Right lobe of liver (tissue), 6 donors: ENCODE measurements at regions not wholly inside any gene's neighbourhood (a gene's known extent, or its start where the extent isn't known, plus 50 kb on each side); places are given as distances from the start of the nearest gene placed in this dataset.

Experiments
- ATAC-seq, 4 donors: fragments of 200-7000 bp; cut with Tn5 transposase; one replicate each; pipeline ENCODE4 v1.9.1; 2020; ENCODE audit warnings: mild to moderate bottlenecking in 4 of 4, moderate library complexity in 4 of 4
- DNase-seq, 3 donors: peaks; one replicate each; pipeline ENCODE4 v3.0.0-alpha.2; 2020
- H3K27ac ChIP-seq, 3 donors: fragments of 200-600 bp; one replicate each; pipeline ENCODE4 v1.8.0; 2022
- H3K27me3 ChIP-seq, 2 donors: fragments of 200-600 bp; one replicate each; pipeline ENCODE4 v1.8.0; 2022
- H3K36me3 ChIP-seq, 4 donors: fragments of 200-600 bp; sonication (generic) in 1 of 4; one replicate each; pipeline versions ENCODE4 v1.5.1 to v1.8.0; 2017 to 2022; ENCODE audit warnings: control low read depth in 1 of 4
- H3K4me1 ChIP-seq, 4 donors: fragments of 200-600 bp; sonication (generic) in 1 of 4; one replicate each; pipeline versions ENCODE4 v1.5.1 to v1.8.0; 2017 to 2022; ENCODE audit warnings: control low read depth in 1 of 4
- H3K4me3 ChIP-seq, 3 donors: fragments of 200-600 bp; one replicate each; pipeline ENCODE4 v1.8.0; 2022
- H3K9me3 ChIP-seq, 4 donors: fragments of 200-600 bp; sonication (generic) in 1 of 4; one replicate each; pipeline versions ENCODE4 v1.5.1 to v1.8.0; 2017 to 2022; ENCODE audit warnings: control low read depth in 1 of 4
- POLR2A ChIP-seq: fragments of 450-650 bp; IDR thresholded peaks from one replicate; pipeline ENCODE4 v1.6.1; 2017; ENCODE audit warnings: antibody characterized with exemption, mild to moderate bottlenecking
- WGBS: methylation state at CpG from one replicate; pipeline ENCODE4 v1.1.6; 2018; ENCODE audit warnings: low coverage, low lambda C conversion rate; ENCODE audit not compliant: insufficient coverage; ENCODE audit errors: missing lambda C conversion rate; 5-methylcytosine and 5-hydroxymethylcytosine counted together
- intact Hi-C, 2 donors: fragments of 100-400 bp; cut with DNase I; formaldehyde crosslinking; loops; one replicate each; pipeline versions ENCODE4 v1.11.2 to v1.14.1; 2022
- TF ChIP-seq, protein P1 (sequence below), 4 donors: fragments of 200-600 bp in 3 of 4; fragments of 450-650 bp in 1 of 4; IDR thresholded peaks; one replicate each; pipeline versions ENCODE4 v1.5.1 to v1.8.0; 2016 to 2022; ENCODE audit warnings: antibody characterized with exemption in 4 of 4, mild to moderate bottlenecking in 2 of 4
- donor health status: DM: no; HTN: yes; CAD: no.
- donor health status: DM: no; HTN: no; CAD: no.
- donor health status: DM: no; HTN: no; CAD: no.
- donor health status: DM: no; HTN: yes; CAD: no.
- donor health status: DM: no; HTN: yes; CAD: no.

- Histone ChIP-seq H3K4me3 (no peak overlapping the region), H3K36me3 (no peaks in the 10 kb centered on the region), H3K27ac (no peak overlapping the region), H3K4me1 (no peaks in the 10 kb centered on the region), H3K9me3 (no peaks in the 10 kb centered on the region), H3K27me3 (no peaks in the 10 kb centered on the region)
- intact Hi-C loops = no loop called here
- no peak for ATAC-seq
- WGBS = 100% methylated on average over 2 of the region's 13 CpGs
- TF ChIP-seq POLR2A = no peak
- TF ChIP-seq, protein P1, sequence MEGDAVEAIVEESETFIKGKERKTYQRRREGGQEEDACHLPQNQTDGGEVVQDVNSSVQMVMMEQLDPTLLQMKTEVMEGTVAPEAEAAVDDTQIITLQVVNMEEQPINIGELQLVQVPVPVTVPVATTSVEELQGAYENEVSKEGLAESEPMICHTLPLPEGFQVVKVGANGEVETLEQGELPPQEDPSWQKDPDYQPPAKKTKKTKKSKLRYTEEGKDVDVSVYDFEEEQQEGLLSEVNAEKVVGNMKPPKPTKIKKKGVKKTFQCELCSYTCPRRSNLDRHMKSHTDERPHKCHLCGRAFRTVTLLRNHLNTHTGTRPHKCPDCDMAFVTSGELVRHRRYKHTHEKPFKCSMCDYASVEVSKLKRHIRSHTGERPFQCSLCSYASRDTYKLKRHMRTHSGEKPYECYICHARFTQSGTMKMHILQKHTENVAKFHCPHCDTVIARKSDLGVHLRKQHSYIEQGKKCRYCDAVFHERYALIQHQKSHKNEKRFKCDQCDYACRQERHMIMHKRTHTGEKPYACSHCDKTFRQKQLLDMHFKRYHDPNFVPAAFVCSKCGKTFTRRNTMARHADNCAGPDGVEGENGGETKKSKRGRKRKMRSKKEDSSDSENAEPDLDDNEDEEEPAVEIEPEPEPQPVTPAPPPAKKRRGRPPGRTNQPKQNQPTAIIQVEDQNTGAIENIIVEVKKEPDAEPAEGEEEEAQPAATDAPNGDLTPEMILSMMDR (IDR thresholded peaks at IDR 0.05) = no peak
- DNase-seq = no peak
Observed at GRCh38 chr2:8160959-8161358, 520.9 kb upstream of the ID2 start.

GRCh38 chr2:8162552-8162951 is 519.3 kb upstream of the ID2 start:
- Histone ChIP-seq H3K27me3 (no peaks in the 10 kb centered on the region), H3K4me1 (no peaks in the 10 kb centered on the region), H3K36me3 (no peaks in the 10 kb centered on the region), H3K9me3 (no peaks in the 10 kb centered on the region), H3K27ac (no peak overlapping the region), H3K4me3 (no peak overlapping the region)
- ATAC-seq (no peak), DNase-seq (no peak)
- intact Hi-C loops = no loop called here
- TF ChIP-seq POLR2A = no peak
- TF ChIP-seq, protein P1 (IDR thresholded peaks at IDR 0.05) = no peak
- 85% methylated on average over 4 of the region's 17 CpGs for whole genome bisulfite sequencing

GRCh38 chr2:8165550-8165949 is 516.3 kb upstream of the ID2 start:
- no peaks in the 10 kb centered on the region for H3K36me3 ChIP-seq
- no peak overlapping the region for H3K4me3 ChIP-seq
- no peaks in the 10 kb centered on the region for H3K9me3 ChIP-seq
- H3K27me3 ChIP-seq = no peaks in the 10 kb centered on the region
- no peak for DNase-seq
- no peaks in the 10 kb centered on the region for H3K4me1 ChIP-seq
- WGBS = 67% methylated on average over 5 of the region's 5 CpGs
- H3K27ac ChIP-seq = no peak overlapping the region
- no peak for TF ChIP-seq POLR2A
- TF ChIP-seq, protein P1 (IDR thresholded peaks at IDR 0.05) = no peak
- intact Hi-C loops = no loop called here
- no peak for ATAC-seq

DNA sequence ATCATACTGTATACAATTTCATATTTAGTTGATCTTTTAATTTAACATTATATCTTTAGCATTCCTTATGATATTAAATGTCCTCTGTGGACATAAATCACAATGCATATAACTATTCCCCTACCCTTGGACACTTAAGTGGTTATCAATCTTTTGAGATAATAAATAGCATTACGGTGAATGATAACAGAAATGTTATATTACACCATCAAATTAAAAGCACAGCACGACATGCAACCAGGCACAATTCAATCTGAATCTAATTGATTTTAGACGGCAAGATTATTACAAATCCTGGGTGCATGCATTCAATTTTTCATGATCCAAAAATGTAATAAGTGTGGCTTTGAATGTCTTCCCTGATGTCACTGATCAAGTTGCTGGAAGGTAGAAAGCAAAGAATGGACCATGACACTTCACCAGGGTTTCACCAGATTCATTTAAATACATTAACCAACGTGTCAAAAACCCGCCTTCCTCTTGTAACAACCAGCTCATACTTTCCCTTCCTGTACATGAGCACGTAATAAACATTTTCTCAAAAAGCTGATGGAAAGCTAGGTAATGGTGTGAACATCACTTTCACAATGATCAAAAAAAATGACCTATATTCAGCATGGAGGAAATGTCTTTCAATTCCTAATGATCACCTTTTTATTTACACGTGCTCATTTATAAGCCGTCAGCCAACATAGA is 513.7 kb upstream of the ID2 start:
- Histone ChIP-seq H3K9me3 (no peaks in the 10 kb centered on the region), H3K4me3 (no peak overlapping the region), H3K36me3 (no peaks in the 10 kb centered on the region), H3K27ac (no peak overlapping the region), H3K27me3 (no peaks in the 10 kb centered on the region), H3K4me1 (no peaks in the 10 kb centered on the region)
- DNase-seq (no peak), ATAC-seq (no peak)
- intact Hi-C loops = no loop called here
- TF ChIP-seq, protein P1 (IDR thresholded peaks at IDR 0.05) = no peak
- 89% methylated on average over 8 of the region's 8 CpGs for WGBS
